B cell (primary cell): ENCODE measurements at regions not wholly inside any gene's neighbourhood (a gene's known extent, or its start where the extent isn't known, plus 50 kb on each side); places are given as distances from the start of the nearest gene placed in this dataset.

Experiments used
- ATAC-seq: fragments of 200-7000 bp; cut with Tn5 transposase; one replicate; pipeline ENCODE4 v1.10.0; 2021; ENCODE audit warnings: low read depth, mild to moderate bottlenecking, moderate number of reproducible peaks, moderate library complexity
- CTCF ChIA-PET: fragments of 350-600 bp; sonication (Branson Sonifier 250); formaldehyde crosslinking; loops from one replicate; lab custom pipeline; 2021; ENCODE audit warnings: antibody characterized with exemption, inconsistent platforms; lab: Charles Lee
- POLR2A ChIA-PET: fragments of 350-600 bp; sonication (Branson Sonifier 250); formaldehyde crosslinking; loops from one replicate; lab custom pipeline; 2021; ENCODE audit warnings: antibody characterized with exemption; lab: Charles Lee
- DNase-seq: peaks from one replicate; pipeline ENCODE4 v3.0.0; 2013
- H2AFZ ChIP-seq: 2 replicates; pipeline ENCODE4 v1.6.1; 2012; ENCODE audit warnings: mild to moderate bottlenecking, low read depth, low read length; ENCODE audit not compliant: insufficient read depth, poor library complexity, severe bottlenecking
- H3K27ac ChIP-seq, 2 donors: 1 replicate in 1 of 2; 2 replicates in 1 of 2; pipeline ENCODE4 v1.5.1; 2012 to 2013; ENCODE audit warnings: low read length in 2 of 2, mild to moderate bottlenecking in 2 of 2, moderate library complexity in 1 of 2
- H3K27me3 ChIP-seq, 4 experiments: fragments of 200-600 bp in 1 of 4; sonication (generic) in 1 of 4; replicated peaks in 1 of 4; 1 replicate in 2 of 4; 2 replicates in 2 of 4; pipeline versions ENCODE4 v1.6.1 to v1.7.0; 2013 to 2016; ENCODE audit warnings: low read length in 3 of 4, mild to moderate bottlenecking in 2 of 4, mixed read lengths in 1 of 4, moderate library complexity in 1 of 4; ENCODE audit not compliant: insufficient read depth in 4 of 4, control insufficient read depth in 3 of 4; ENCODE audit errors: control extremely low read depth in 1 of 4
- H3K36me3 ChIP-seq, 2 experiments: replicated peaks in 1 of 2; 1 replicate in 1 of 2; 2 replicates in 1 of 2; pipeline versions ENCODE4 v1.6.1 to v1.7.1; 2013; ENCODE audit warnings: low read length in 1 of 2; ENCODE audit not compliant: insufficient read depth in 2 of 2, control insufficient read depth in 1 of 2; ENCODE audit errors: control extremely low read depth in 1 of 2, extremely low read depth in 1 of 2
- H3K4me1 ChIP-seq, 2 donors: fragments of 200-600 bp in 1 of 2; sonication (generic) in 1 of 2; 1 replicate in 1 of 2; 2 replicates in 1 of 2; pipeline versions ENCODE4 v1.5.1 to v1.6.1; 2013 to 2017; ENCODE audit warnings: low read length in 2 of 2; ENCODE audit not compliant: control insufficient read depth in 2 of 2, insufficient read depth in 2 of 2
- H3K4me2 ChIP-seq: replicated peaks from 2 replicates; pipeline ENCODE3; 2012; ENCODE audit warnings: mild to moderate bottlenecking, low read depth, low read length; ENCODE audit not compliant: poor library complexity, severe bottlenecking
- H3K4me3 ChIP-seq, 5 experiments: fragments of 200-600 bp in 1 of 5; sonication (generic) in 1 of 5; 1 replicate in 3 of 5; 2 replicates in 2 of 5; pipeline versions ENCODE4 v1.5.1 to v1.7.0; 2011 to 2016; ENCODE audit warnings: low read length in 4 of 5, mild to moderate bottlenecking in 4 of 5, low read depth in 2 of 5, control low read depth in 1 of 5, moderate library complexity in 1 of 5; ENCODE audit not compliant: insufficient read depth in 1 of 5; ENCODE audit errors: control extremely low read depth in 1 of 5, extremely low read depth in 1 of 5
- H3K79me2 ChIP-seq: fragments of 200-600 bp; sonication (generic); one replicate; pipeline ENCODE4 v1.6.0; 2016; ENCODE audit warnings: low read length; ENCODE audit not compliant: control insufficient read depth, insufficient read depth
- H3K9ac ChIP-seq: fragments of 200-600 bp; sonication (generic); 2 replicates; pipeline ENCODE4 v1.6.1; 2017; ENCODE audit warnings: mild to moderate bottlenecking, low read length, moderate library complexity
- H3K9me3 ChIP-seq, 3 donors: one replicate each; pipeline versions ENCODE4 v1.6.1 to v1.7.1; 2013; ENCODE audit warnings: low read length in 2 of 3; ENCODE audit not compliant: control insufficient read depth in 2 of 3, insufficient read depth in 1 of 3; ENCODE audit errors: control extremely low read depth in 1 of 3
- H4K20me1 ChIP-seq: 2 replicates; pipeline ENCODE4 v1.6.0; 2012; ENCODE audit warnings: mild to moderate bottlenecking, low read length; ENCODE audit not compliant: insufficient read depth, control insufficient read depth, poor library complexity, severe bottlenecking
- H3K27ac Mint-ChIP-seq: one replicate; pipeline ENCODE4 v1.8.0; 2021; ENCODE audit warnings: mixed read lengths
- H3K27me3 Mint-ChIP-seq: one replicate; pipeline ENCODE4 v1.8.0; 2021; ENCODE audit warnings: mixed read lengths
- H3K4me1 Mint-ChIP-seq: one replicate; pipeline ENCODE4 v1.8.0; 2021; ENCODE audit warnings: mixed read lengths
- H3K4me3 Mint-ChIP-seq: one replicate; pipeline ENCODE4 v1.8.0; 2021; ENCODE audit warnings: mixed read lengths
- H3K9me3 Mint-ChIP-seq: one replicate; pipeline ENCODE4 v1.8.0; 2022; ENCODE audit warnings: mixed read lengths; ENCODE audit not compliant: insufficient read depth
- EZH2 ChIP-seq: IDR thresholded peaks from 2 replicates; pipeline ENCODE4 v1.6.1; 2012; ENCODE audit warnings: borderline replicate concordance, low read depth, mild to moderate bottlenecking, moderate library complexity, low read length; ENCODE audit not compliant: insufficient read depth, poor library complexity, severe bottlenecking
- WGBS: methylation state at CpG from one replicate; pipeline ENCODE4 v1.1.5; 2013; ENCODE audit warnings: missing lambda C conversion rate; ENCODE audit not compliant: insufficient coverage; 5-methylcytosine and 5-hydroxymethylcytosine counted together
- intact Hi-C: fragments of 100-400 bp; cut with micrococcal nuclease; formaldehyde crosslinking; loops from one replicate; pipeline ENCODE4 v1.10.0; 2022
- TF ChIP-seq, protein P1 (sequence below): fragments of 200-600 bp; IDR thresholded peaks from one replicate; pipeline ENCODE4 v1.8.0; 2022; ENCODE audit warnings: antibody characterized with exemption, mild to moderate bottlenecking

GRCh38 chrX:114152130-114152529, 431.8 kb upstream of the HTR2C start:
- Mint-ChIP-seq H3K4me1 (no peaks in the 10 kb centered on the region), H3K4me3 (no peak overlapping the region), H3K9me3 (no peaks in the 10 kb centered on the region), H3K27ac (no peak overlapping the region), H3K27me3 (no peaks in the 10 kb centered on the region)
- intact Hi-C loops = no loop called here
- Histone ChIP-seq H3K27me3 (no peaks in the 10 kb centered on the region), H3K79me2 (no peaks in the 10 kb centered on the region), H3K4me1 (no peaks in the 10 kb centered on the region), H3K36me3 (no peaks in the 10 kb centered on the region), H3K27ac (no peak overlapping the region), H3K9ac (no peak overlapping the region), H3K9me3 (no peaks in the 10 kb centered on the region), H3K4me2 (no peak overlapping the region), H3K4me3 (no peak overlapping the region), H2AFZ (no peak overlapping the region), H4K20me1 (no peaks in the 10 kb centered on the region)
- no peak for ATAC-seq
- TF ChIP-seq, protein P1, sequence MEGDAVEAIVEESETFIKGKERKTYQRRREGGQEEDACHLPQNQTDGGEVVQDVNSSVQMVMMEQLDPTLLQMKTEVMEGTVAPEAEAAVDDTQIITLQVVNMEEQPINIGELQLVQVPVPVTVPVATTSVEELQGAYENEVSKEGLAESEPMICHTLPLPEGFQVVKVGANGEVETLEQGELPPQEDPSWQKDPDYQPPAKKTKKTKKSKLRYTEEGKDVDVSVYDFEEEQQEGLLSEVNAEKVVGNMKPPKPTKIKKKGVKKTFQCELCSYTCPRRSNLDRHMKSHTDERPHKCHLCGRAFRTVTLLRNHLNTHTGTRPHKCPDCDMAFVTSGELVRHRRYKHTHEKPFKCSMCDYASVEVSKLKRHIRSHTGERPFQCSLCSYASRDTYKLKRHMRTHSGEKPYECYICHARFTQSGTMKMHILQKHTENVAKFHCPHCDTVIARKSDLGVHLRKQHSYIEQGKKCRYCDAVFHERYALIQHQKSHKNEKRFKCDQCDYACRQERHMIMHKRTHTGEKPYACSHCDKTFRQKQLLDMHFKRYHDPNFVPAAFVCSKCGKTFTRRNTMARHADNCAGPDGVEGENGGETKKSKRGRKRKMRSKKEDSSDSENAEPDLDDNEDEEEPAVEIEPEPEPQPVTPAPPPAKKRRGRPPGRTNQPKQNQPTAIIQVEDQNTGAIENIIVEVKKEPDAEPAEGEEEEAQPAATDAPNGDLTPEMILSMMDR = no peak
- TF ChIP-seq EZH2 = no peak
- DNase-seq = no peak
- ChIA-PET CTCF (no interaction called here), POLR2A (no interaction called here)
- WGBS = no CpG with 5 or more reads among the region's 1 CpG

GRCh38 chrX:114134465-114134864, 449.4 kb upstream of the HTR2C start:
- H3K4me1 ChIP-seq = no peaks in the 10 kb centered on the region
- H3K36me3 ChIP-seq = no peaks in the 10 kb centered on the region
- POLR2A ChIA-PET = no interaction called here
- Mint-ChIP-seq H3K4me1 (no peaks in the 10 kb centered on the region), H3K4me3 (no peak overlapping the region), H3K9me3 (no peaks in the 10 kb centered on the region), H3K27me3 (no peaks in the 10 kb centered on the region), H3K27ac (no peak overlapping the region)
- H3K27me3 ChIP-seq = no peaks in the 10 kb centered on the region
- no peak overlapping the region for H3K4me2 ChIP-seq
- no peaks in the 10 kb centered on the region for H3K79me2 ChIP-seq
- no peak overlapping the region for H2AFZ ChIP-seq
- WGBS = no CpG with 5 or more reads among the region's 1 CpG
- H3K9me3 ChIP-seq = no peaks in the 10 kb centered on the region
- H3K4me3 ChIP-seq = no peak overlapping the region
- TF ChIP-seq EZH2 = no peak
- TF ChIP-seq, protein P1 = no peak
- no peak overlapping the region for H3K9ac ChIP-seq
- DNase-seq = no peak
- no peaks in the 10 kb centered on the region for H4K20me1 ChIP-seq
- intact Hi-C loops = no loop called here
- CTCF ChIA-PET = no interaction called here
- no peak for ATAC-seq
- no peak overlapping the region for H3K27ac ChIP-seq
